ENCODE measurements at regions not wholly inside any gene's neighbourhood (a gene's known extent, or its start where the extent isn't known, plus 50 kb on each side); places are given as distances from the start of the nearest gene placed in this dataset.

- TF ChIP-seq CTCF (conservative IDR thresholded peaks at IDR 0.05; ENCODE audit: low read depth, low read length) = no peak
- DNase-seq (ENCODE audit: low read depth) = no peak
- H3K4me3 ChIP-seq (ENCODE audit: low read depth, low read length) = no peak overlapping the region
Measured at GRCh38 chr13:40121722-40122121, 466.3 kb downstream of the COG6 start.

GRCh38 chr13:40123962-40124632, 468.6 kb downstream of the COG6 start:
- no peak for TF ChIP-seq CTCF (conservative IDR thresholded peaks at IDR 0.05; ENCODE audit: low read depth, low read length)
- no peak for DNase-seq (ENCODE audit: low read depth)
- no peak overlapping the region for H3K4me3 ChIP-seq (ENCODE audit: low read depth, low read length)

GRCh38 chr13:40124633-40125015, 469.2 kb downstream of the COG6 start:
- TF ChIP-seq CTCF (conservative IDR thresholded peaks at IDR 0.05; ENCODE audit: low read depth, low read length) = no peak
- no peak for DNase-seq (ENCODE audit: low read depth)
- H3K4me3 ChIP-seq (ENCODE audit: low read depth, low read length) = no peak overlapping the region

GRCh38 chr13:40125336-40125735, 469.9 kb downstream of the COG6 start:
- TF ChIP-seq CTCF (conservative IDR thresholded peaks at IDR 0.05; ENCODE audit: low read depth, low read length) = no peak
- H3K4me3 ChIP-seq (ENCODE audit: low read depth, low read length) = no peak overlapping the region
- no peak for DNase-seq (ENCODE audit: low read depth)

- DNase-seq (ENCODE audit: low read depth) = no peak
Measured at GRCh38 chr13:40126306-40127085, 471.0 kb downstream of the COG6 start.

GRCh38 chr13:40127476-40127875, 472.0 kb downstream of the COG6 start:
- no peak overlapping the region for H3K4me3 ChIP-seq (ENCODE audit: low read depth, low read length)
- DNase-seq (ENCODE audit: low read depth) = no peak
- TF ChIP-seq CTCF (conservative IDR thresholded peaks at IDR 0.05; ENCODE audit: low read depth, low read length) = no peak

More at GRCh38 chr13:40126306-40127085, 471.0 kb downstream of the COG6 start:
- no peak for TF ChIP-seq CTCF (conservative IDR thresholded peaks at IDR 0.05; ENCODE audit: low read depth, low read length)
- no peak overlapping the region for H3K4me3 ChIP-seq (ENCODE audit: low read depth, low read length)

Measured in choroid plexus epithelial cell (primary cell).